SIG-M5 treated with dmso at 0.1 percent for 504 hours (cell line): ENCODE measurements at regions not wholly inside any gene's neighbourhood (a gene's known extent, or its start where the extent isn't known, plus 50 kb on each side); places are given as distances from the start of the nearest gene placed in this dataset.

Source experiments
- DNase-seq: peaks from one replicate; lab custom pipeline; 2025; ENCODE audit not compliant: unreplicated experiment; lab: John Stamatoyannopoulos, UW

GRCh38 chr15:62528505-62528904, 363.4 kb upstream of the C2CD4B start:
- no peak for DNase-seq

- no peak for DNase-seq
Observed at GRCh38 chr15:62532367-62532766, 367.3 kb upstream of the C2CD4B start.

- DNase-seq, result no peak
Observed at GRCh38 chr15:62533687-62534086, 368.6 kb upstream of the C2CD4B start.

- no peak for DNase-seq
Observed at GRCh38 chr15:62534996-62535395, 369.9 kb upstream of the C2CD4B start.

GRCh38 chr15:62539236-62539635, 374.2 kb upstream of the C2CD4B start:
- DNase-seq, result no peak

GRCh38 chr15:62541250-62541649, 376.2 kb upstream of the C2CD4B start:
- no peak for DNase-seq

- DNase-seq, result no peak
Observed at GRCh38 chr15:62541846-62542245, 376.8 kb upstream of the C2CD4B start.

GRCh38 chr15:62544446-62544845, 379.4 kb upstream of the C2CD4B start:
- no peak for DNase-seq

GRCh38 chr15:62545467-62546227, 380.6 kb upstream of the C2CD4B start:
- no peak for DNase-seq

- DNase-seq, result no peak
Observed at GRCh38 chr15:62546628-62547027, 381.5 kb upstream of the C2CD4B start.

- no peak for DNase-seq
Observed at GRCh38 chr15:62547584-62547983, 382.5 kb upstream of the C2CD4B start.

- peak; percentile 28 for DNase-seq
Observed at GRCh38 chr15:62549345-62549970, 384.4 kb upstream of the C2CD4B start.

GRCh38 chr15:62550106-62550505, 385.0 kb upstream of the C2CD4B start:
- no peak for DNase-seq

GRCh38 chr15:62552444-62552843, 387.4 kb upstream of the C2CD4B start:
- no peak for DNase-seq

GRCh38 chr15:62553911-62554563, 389.0 kb upstream of the C2CD4B start:
- DNase-seq, result no peak

GRCh38 chr15:62558640-62559380, 393.7 kb upstream of the C2CD4B start:
- no peak for DNase-seq

GRCh38 chr15:62559381-62559733, 394.3 kb upstream of the C2CD4B start:
- DNase-seq, result no peak

- no peak for DNase-seq
Observed at GRCh38 chr15:62561059-62561519, 396.0 kb upstream of the C2CD4B start.

GRCh38 chr15:62561571-62561970, 396.5 kb upstream of the C2CD4B start:
- no peak for DNase-seq

GRCh38 chr15:62564886-62565633, 400.0 kb upstream of the C2CD4B start:
- DNase-seq, result no peak

- DNase-seq, result no peak
Observed at GRCh38 chr15:62565634-62566026, 400.5 kb upstream of the C2CD4B start.
